ENCODE measurements at regions not wholly inside any gene's neighbourhood (a gene's known extent, or its start where the extent isn't known, plus 50 kb on each side); places are given as distances from the start of the nearest gene placed in this dataset.
"Not testable (repeated sequence)": the region's sequence is repeated elsewhere in the genome, so short reads cannot be mapped to it uniquely, and the experiment has no call there.

GRCh38 chr19:28434365-28434764, 778.6 kb downstream of the UQCRFS1 start:
- not testable (repeated sequence) for TF ChIP-seq CTCF (IDR thresholded peaks at IDR 0.05; ENCODE audit: insufficient read depth, low read length); GABPA (IDR thresholded peaks at IDR 0.05; ENCODE audit: low read depth); POLR2AphosphoS5 (IDR thresholded peaks at IDR 0.05; ENCODE audit: low read depth)
